ENCODE measurements at regions not wholly inside any gene's neighbourhood (a gene's known extent, or its start where the extent isn't known, plus 50 kb on each side); places are given as distances from the start of the nearest gene placed in this dataset.

DNA sequence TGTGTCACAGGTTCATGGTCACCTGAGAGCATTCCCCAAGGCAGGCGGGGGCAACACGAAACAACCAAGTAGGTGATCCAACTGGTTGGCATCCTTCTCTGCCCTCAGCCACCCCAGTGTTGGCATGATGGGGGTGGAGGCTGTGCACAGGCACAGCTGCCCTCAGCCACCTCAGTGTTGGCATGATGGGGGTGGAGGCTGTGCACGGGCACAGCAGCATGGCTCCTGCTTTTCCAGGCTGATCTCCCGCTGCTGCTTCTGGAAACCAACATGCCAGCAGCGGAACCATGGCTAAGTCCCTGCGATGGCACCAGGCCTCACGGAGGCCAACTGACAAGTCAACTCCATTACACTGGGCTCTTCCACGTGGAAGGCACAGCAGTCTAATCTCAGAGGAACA is 447.8 kb downstream of the PTPRU start:
- TF ChIP-seq RAD21 (conservative IDR thresholded peaks at IDR 0.05 in 1 of 2, IDR thresholded peaks at IDR 0.05 in 1 of 2) (no peak), TP53 (CRISPR knock-in tag; IDR thresholded peaks at IDR 0.05) (no peak), EP300 (IDR thresholded peaks at IDR 0.05) (no peak), JUN (IDR thresholded peaks at IDR 0.05) (no peak), POLR2A (IDR thresholded peaks at IDR 0.05; ENCODE audit: low read length) (no peak), ZC3H11A (IDR thresholded peaks at IDR 0.05) (no peak), PHF8 (IDR thresholded peaks at IDR 0.05; ENCODE audit: borderline replicate concordance, low read depth) (no peak), RCOR1 (IDR thresholded peaks at IDR 0.05; ENCODE audit: low read depth, low read length) (no peak), MAFK (IDR thresholded peaks at IDR 0.05; ENCODE audit: partially characterized antibody) (no peak), CHD2 (IDR thresholded peaks at IDR 0.05; ENCODE audit: low read length, partially characterized antibody) (no peak)
- TF ChIP-seq, protein P1, sequence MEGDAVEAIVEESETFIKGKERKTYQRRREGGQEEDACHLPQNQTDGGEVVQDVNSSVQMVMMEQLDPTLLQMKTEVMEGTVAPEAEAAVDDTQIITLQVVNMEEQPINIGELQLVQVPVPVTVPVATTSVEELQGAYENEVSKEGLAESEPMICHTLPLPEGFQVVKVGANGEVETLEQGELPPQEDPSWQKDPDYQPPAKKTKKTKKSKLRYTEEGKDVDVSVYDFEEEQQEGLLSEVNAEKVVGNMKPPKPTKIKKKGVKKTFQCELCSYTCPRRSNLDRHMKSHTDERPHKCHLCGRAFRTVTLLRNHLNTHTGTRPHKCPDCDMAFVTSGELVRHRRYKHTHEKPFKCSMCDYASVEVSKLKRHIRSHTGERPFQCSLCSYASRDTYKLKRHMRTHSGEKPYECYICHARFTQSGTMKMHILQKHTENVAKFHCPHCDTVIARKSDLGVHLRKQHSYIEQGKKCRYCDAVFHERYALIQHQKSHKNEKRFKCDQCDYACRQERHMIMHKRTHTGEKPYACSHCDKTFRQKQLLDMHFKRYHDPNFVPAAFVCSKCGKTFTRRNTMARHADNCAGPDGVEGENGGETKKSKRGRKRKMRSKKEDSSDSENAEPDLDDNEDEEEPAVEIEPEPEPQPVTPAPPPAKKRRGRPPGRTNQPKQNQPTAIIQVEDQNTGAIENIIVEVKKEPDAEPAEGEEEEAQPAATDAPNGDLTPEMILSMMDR (IDR thresholded peaks at IDR 0.05) = no peak
- TF ChIP-seq, protein P2, sequence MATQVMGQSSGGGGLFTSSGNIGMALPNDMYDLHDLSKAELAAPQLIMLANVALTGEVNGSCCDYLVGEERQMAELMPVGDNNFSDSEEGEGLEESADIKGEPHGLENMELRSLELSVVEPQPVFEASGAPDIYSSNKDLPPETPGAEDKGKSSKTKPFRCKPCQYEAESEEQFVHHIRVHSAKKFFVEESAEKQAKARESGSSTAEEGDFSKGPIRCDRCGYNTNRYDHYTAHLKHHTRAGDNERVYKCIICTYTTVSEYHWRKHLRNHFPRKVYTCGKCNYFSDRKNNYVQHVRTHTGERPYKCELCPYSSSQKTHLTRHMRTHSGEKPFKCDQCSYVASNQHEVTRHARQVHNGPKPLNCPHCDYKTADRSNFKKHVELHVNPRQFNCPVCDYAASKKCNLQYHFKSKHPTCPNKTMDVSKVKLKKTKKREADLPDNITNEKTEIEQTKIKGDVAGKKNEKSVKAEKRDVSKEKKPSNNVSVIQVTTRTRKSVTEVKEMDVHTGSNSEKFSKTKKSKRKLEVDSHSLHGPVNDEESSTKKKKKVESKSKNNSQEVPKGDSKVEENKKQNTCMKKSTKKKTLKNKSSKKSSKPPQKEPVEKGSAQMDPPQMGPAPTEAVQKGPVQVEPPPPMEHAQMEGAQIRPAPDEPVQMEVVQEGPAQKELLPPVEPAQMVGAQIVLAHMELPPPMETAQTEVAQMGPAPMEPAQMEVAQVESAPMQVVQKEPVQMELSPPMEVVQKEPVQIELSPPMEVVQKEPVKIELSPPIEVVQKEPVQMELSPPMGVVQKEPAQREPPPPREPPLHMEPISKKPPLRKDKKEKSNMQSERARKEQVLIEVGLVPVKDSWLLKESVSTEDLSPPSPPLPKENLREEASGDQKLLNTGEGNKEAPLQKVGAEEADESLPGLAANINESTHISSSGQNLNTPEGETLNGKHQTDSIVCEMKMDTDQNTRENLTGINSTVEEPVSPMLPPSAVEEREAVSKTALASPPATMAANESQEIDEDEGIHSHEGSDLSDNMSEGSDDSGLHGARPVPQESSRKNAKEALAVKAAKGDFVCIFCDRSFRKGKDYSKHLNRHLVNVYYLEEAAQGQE (IDR thresholded peaks at IDR 0.05) = no peak
